ENCODE measurements at regions not wholly inside any gene's neighbourhood (a gene's known extent, or its start where the extent isn't known, plus 50 kb on each side); places are given as distances from the start of the nearest gene placed in this dataset.

DNA sequence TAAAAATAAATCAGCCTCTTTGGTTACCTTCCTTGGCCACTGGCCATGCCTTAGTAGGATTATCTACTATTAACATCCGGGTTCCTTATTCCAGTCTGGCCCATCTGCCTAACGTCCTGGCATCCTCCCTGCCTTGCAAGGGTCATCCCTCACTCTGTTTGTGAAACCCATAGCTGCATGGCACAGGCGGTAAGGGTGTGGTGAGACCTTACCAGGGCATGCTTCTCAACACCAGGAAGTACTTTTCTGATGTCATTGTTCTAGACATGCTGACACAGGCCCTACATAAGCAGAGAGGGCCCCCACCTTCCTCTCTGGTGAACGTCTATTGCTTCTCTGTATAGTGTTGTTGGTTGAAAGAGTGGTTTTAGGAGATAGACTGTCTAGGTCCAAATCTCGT is 296.8 kb upstream of the SPRED2 start:
- Histone ChIP-seq H2BK120ac (replicated peaks; ENCODE audit: low read depth, low read length) (no peak overlapping the region), H2BK20ac (ENCODE audit: low read length) (no peak overlapping the region), H3K9me3 (ENCODE audit: insufficient read depth in 2 of 2, low read depth in 1 of 2, low read length in 1 of 2) (peaks cover 0 to 7% of the 10 kb centered on the region in 2 experiments; a peak in 2 of 4 replicates), H4K91ac (replicated peaks; ENCODE audit: insufficient read length, low read length) (no peak overlapping the region), H3K14ac (ENCODE audit: insufficient read length) (no peak overlapping the region), H2BK5ac (ENCODE audit: low read depth, low read length) (no peak overlapping the region), H3K4me1 (replicated peaks in 1 of 4; ENCODE audit: control insufficient read depth in 3 of 4, insufficient read depth in 4 of 4, low read length in 3 of 4) (peaks cover 0 to 7% (median 2%) of the 10 kb centered on the region in 4 experiments; a peak in 3 of 7 replicates), H3K18ac (ENCODE audit: extremely low read depth, low read length) (no peak overlapping the region), H3K4me2 (ENCODE audit: insufficient read depth in 1 of 2, low read depth in 2 of 2, low read length in 2 of 2) (no peak overlapping the region), H4K8ac (ENCODE audit: extremely low read depth, insufficient read depth, low read length) (no peak overlapping the region), H3K36me3 (ENCODE audit: control insufficient read depth in 2 of 4, insufficient read depth in 4 of 4, low read length in 3 of 4) (no peaks in the 10 kb centered on the region), H2AK5ac (ENCODE audit: low read depth, low read length) (no peak overlapping the region), H2BK15ac (ENCODE audit: low read length) (no peak overlapping the region), H4K5ac (ENCODE audit: insufficient read length, low read depth, low read length) (no peak overlapping the region), H4K20me1 (replicated peaks in 1 of 2; ENCODE audit: control insufficient read depth in 1 of 2, insufficient read depth in 2 of 2, low read length in 2 of 2) (no peaks in the 10 kb centered on the region), H2BK12ac (ENCODE audit: low read depth, low read length) (no peak overlapping the region), H3K27ac (ENCODE audit: low read depth, low read length) (no peak overlapping the region), H3K27me3 (replicated peaks in 1 of 4; ENCODE audit: control insufficient read depth in 3 of 4, extremely low read depth in 1 of 4, insufficient read depth in 3 of 4, low read length in 3 of 4) (no peaks in the 10 kb centered on the region), H3K4ac (replicated peaks; ENCODE audit: insufficient read length, low read depth, low read length) (no peak overlapping the region), H3K56ac (replicated peaks; ENCODE audit: insufficient read length, low read depth, low read length) (no peak overlapping the region), H3K4me3 (ENCODE audit: extremely low read depth in 1 of 4, insufficient read depth in 2 of 4, low read depth in 3 of 4, low read length in 4 of 4) (no peak overlapping the region), H3K79me1 (ENCODE audit: low read depth, low read length) (no peaks in the 10 kb centered on the region), H3K9ac (replicated peaks in 1 of 4; ENCODE audit: extremely low read depth in 1 of 4, low read depth in 3 of 4, low read length in 3 of 4) (no peak overlapping the region), H3K23me2 (ENCODE audit: low read depth, low read length) (no peaks in the 10 kb centered on the region), H3K79me2 (ENCODE audit: control insufficient read depth in 1 of 2, insufficient read depth in 2 of 2, low read length in 2 of 2) (no peaks in the 10 kb centered on the region), H2AFZ (ENCODE audit: low read length) (no peak overlapping the region), H3K23ac (ENCODE audit: insufficient read length) (no peak overlapping the region)
- 70% methylated on average over 5 of the region's 5 CpGs; no CpG with 5 or more reads in 1 of the 2 experiments for WGBS, 2 experiments (ENCODE audit: extremely low coverage in 1 of 2, insufficient coverage in 1 of 2, insufficient read length in 1 of 2, insufficient replicate concordance in 2 of 2, low coverage in 1 of 2, low lambda C conversion rate in 2 of 2, missing lambda C conversion rate in 1 of 2)
- ChIA-PET CTCF (ENCODE audit: partially characterized antibody) (no interaction called here), POLR2A (ENCODE audit: partially characterized antibody) (no interaction called here)
- DNase-seq (ENCODE audit: low read depth in 1 of 2, low spot score in 2 of 2) (no peak), FAIRE-seq (no peak)
- no peak for TF ChIP-seq TCF12 (IDR thresholded peaks at IDR 0.05; ENCODE audit: low read depth, low read length)
- no peak for TF ChIP-seq EP300 (IDR thresholded peaks at IDR 0.05; ENCODE audit: borderline replicate concordance in 1 of 2, low read depth in 2 of 2, low read length in 2 of 2)
- TF ChIP-seq, protein P1, sequence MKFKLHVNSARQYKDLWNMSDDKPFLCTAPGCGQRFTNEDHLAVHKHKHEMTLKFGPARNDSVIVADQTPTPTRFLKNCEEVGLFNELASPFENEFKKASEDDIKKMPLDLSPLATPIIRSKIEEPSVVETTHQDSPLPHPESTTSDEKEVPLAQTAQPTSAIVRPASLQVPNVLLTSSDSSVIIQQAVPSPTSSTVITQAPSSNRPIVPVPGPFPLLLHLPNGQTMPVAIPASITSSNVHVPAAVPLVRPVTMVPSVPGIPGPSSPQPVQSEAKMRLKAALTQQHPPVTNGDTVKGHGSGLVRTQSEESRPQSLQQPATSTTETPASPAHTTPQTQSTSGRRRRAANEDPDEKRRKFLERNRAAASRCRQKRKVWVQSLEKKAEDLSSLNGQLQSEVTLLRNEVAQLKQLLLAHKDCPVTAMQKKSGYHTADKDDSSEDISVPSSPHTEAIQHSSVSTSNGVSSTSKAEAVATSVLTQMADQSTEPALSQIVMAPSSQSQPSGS (IDR thresholded peaks at IDR 0.05; ENCODE audit: low read length), result no peak
- TF ChIP-seq RXRA (IDR thresholded peaks at IDR 0.05; ENCODE audit: insufficient read depth, low read depth, low read length), result no peak
- TF ChIP-seq SUZ12 (IDR thresholded peaks at IDR 0.05; ENCODE audit: low read length), result no peak
- TF ChIP-seq KDM1A (IDR thresholded peaks at IDR 0.05; ENCODE audit: borderline replicate concordance, low read length), result no peak
- TF ChIP-seq NANOG (IDR thresholded peaks at IDR 0.05; ENCODE audit: insufficient read depth, low read depth, low read length, poor library complexity, severe bottlenecking), result no peak
- no peak for TF ChIP-seq JUN (IDR thresholded peaks at IDR 0.05; ENCODE audit: low read depth, low read length)
- TF ChIP-seq EGR1 (IDR thresholded peaks at IDR 0.05; ENCODE audit: borderline replicate concordance, low read depth, low read length), result no peak
- no peak for TF ChIP-seq SRF (IDR thresholded peaks at IDR 0.05; ENCODE audit: low read depth, low read length)
- no peak for TF ChIP-seq SP1 (IDR thresholded peaks at IDR 0.05; ENCODE audit: low read depth, low read length)
- no peak for TF ChIP-seq CREB1 (IDR thresholded peaks at IDR 0.05)
- no peak for TF ChIP-seq PHF8 (conservative IDR thresholded peaks at IDR 0.05; ENCODE audit: low read depth, low read length)
- no peak for TF ChIP-seq BACH1 (IDR thresholded peaks at IDR 0.05; ENCODE audit: low read length)
